Kidney epithelial cell (primary cell): ENCODE measurements at regions not wholly inside any gene's neighbourhood (a gene's known extent, or its start where the extent isn't known, plus 50 kb on each side); places are given as distances from the start of the nearest gene placed in this dataset.

Experiments used
- DNase-seq: peaks from one replicate; pipeline ENCODE4 v3.0.0-alpha.2; 2010; ENCODE audit warnings: low read depth
- H3K27me3 ChIP-seq: 2 replicates; pipeline ENCODE4 v1.6.0; 2011; ENCODE audit warnings: low read length; ENCODE audit not compliant: control insufficient read depth, insufficient read depth
- H3K36me3 ChIP-seq: 2 replicates; pipeline ENCODE4 v1.5.1; 2011; ENCODE audit warnings: low read length; ENCODE audit not compliant: control insufficient read depth, insufficient read depth
- H3K4me3 ChIP-seq: 2 replicates; pipeline ENCODE4 v1.5.1; 2011; ENCODE audit warnings: low read depth, mild to moderate bottlenecking, control low read depth, low read length
- CTCF ChIP-seq: IDR thresholded peaks from 2 replicates; pipeline ENCODE4 v1.5.1; 2011; ENCODE audit warnings: mild to moderate bottlenecking, moderate library complexity, low read length, control low read depth, inconsistent platforms; ENCODE audit not compliant: insufficient read depth, poor library complexity, severe bottlenecking

GRCh38 chr16:86201746-86202145 is 302.8 kb downstream of the IRF8 start:
- no peaks in the 10 kb centered on the region for H3K36me3 ChIP-seq
- TF ChIP-seq CTCF: no peak
- no peak for DNase-seq
- H3K27me3 ChIP-seq: peaks cover 30% of the 10 kb centered on the region
- no peak overlapping the region for H3K4me3 ChIP-seq

GRCh38 chr16:86202267-86202666 is 303.3 kb downstream of the IRF8 start:
- no peak for TF ChIP-seq CTCF
- Histone ChIP-seq H3K4me3 (no peak overlapping the region), H3K27me3 (peaks cover 28% of the 10 kb centered on the region), H3K36me3 (no peaks in the 10 kb centered on the region)
- DNase-seq: no peak

- Histone ChIP-seq H3K36me3 (no peaks in the 10 kb centered on the region), H3K27me3 (peaks cover 27% of the 10 kb centered on the region), H3K4me3 (no peak overlapping the region)
- no peak for TF ChIP-seq CTCF
- DNase-seq: no peak
Observed at GRCh38 chr16:86202760-86203426, 303.9 kb downstream of the IRF8 start.

GRCh38 chr16:86203557-86204275 is 304.8 kb downstream of the IRF8 start:
- no peaks in the 10 kb centered on the region for H3K36me3 ChIP-seq
- H3K4me3 ChIP-seq: no peak overlapping the region
- TF ChIP-seq CTCF: no peak
- H3K27me3 ChIP-seq: peaks cover 19% of the 10 kb centered on the region
- no peak for DNase-seq

GRCh38 chr16:86205521-86206245 is 304.6 kb upstream of the FOXF1 start:
- DNase-seq: no peak
- no peak overlapping the region for H3K4me3 ChIP-seq
- H3K36me3 ChIP-seq: no peaks in the 10 kb centered on the region
- TF ChIP-seq CTCF: no peak
- H3K27me3 ChIP-seq: peaks cover 7% of the 10 kb centered on the region
